PC-9 (cell line): ENCODE measurements at regions not wholly inside any gene's neighbourhood (a gene's known extent, or its start where the extent isn't known, plus 50 kb on each side); places are given as distances from the start of the nearest gene placed in this dataset.

Source experiments
- EZH2 ChIP-seq: fragments of 200-600 bp; sonication (generic); IDR thresholded peaks from 2 replicates; pipeline ENCODE4 v1.8.0; 2017; ENCODE audit warnings: antibody characterized with exemption, low read depth
- TF ChIP-seq, protein P1 (sequence below): fragments of 200-600 bp; sonication (generic); conservative IDR thresholded peaks from 2 replicates; pipeline ENCODE4 v1.6.1; 2017; ENCODE audit warnings: mixed run types, antibody characterized with exemption, mild to moderate bottlenecking, moderate library complexity

DNA sequence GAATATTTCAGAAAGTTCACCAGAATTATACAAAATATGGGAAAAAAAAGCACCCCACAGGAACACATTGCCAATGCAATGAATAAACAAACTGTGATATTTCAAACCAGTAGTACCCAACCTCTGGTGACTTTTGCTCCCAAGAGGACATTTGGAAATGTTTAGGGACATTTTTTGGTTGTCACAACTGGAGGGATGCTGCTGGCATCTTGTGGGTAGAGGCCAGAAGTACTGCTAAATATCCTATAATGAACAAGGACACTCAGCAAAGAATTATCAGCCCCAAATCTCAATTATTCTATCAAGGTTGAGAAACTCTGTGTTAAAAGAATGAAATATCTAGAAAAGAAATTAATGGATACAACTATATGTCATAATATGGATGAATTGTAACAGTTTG lies 1334.4 kb upstream of the FLRT2 start:
- TF ChIP-seq, protein P1, sequence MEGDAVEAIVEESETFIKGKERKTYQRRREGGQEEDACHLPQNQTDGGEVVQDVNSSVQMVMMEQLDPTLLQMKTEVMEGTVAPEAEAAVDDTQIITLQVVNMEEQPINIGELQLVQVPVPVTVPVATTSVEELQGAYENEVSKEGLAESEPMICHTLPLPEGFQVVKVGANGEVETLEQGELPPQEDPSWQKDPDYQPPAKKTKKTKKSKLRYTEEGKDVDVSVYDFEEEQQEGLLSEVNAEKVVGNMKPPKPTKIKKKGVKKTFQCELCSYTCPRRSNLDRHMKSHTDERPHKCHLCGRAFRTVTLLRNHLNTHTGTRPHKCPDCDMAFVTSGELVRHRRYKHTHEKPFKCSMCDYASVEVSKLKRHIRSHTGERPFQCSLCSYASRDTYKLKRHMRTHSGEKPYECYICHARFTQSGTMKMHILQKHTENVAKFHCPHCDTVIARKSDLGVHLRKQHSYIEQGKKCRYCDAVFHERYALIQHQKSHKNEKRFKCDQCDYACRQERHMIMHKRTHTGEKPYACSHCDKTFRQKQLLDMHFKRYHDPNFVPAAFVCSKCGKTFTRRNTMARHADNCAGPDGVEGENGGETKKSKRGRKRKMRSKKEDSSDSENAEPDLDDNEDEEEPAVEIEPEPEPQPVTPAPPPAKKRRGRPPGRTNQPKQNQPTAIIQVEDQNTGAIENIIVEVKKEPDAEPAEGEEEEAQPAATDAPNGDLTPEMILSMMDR, result no peak
- no peak for TF ChIP-seq EZH2
